ENCODE measurements at regions not wholly inside any gene's neighbourhood (a gene's known extent, or its start where the extent isn't known, plus 50 kb on each side); places are given as distances from the start of the nearest gene placed in this dataset.
"Not testable (repeated sequence)": the region's sequence is repeated elsewhere in the genome, so short reads cannot be mapped to it uniquely, and the experiment has no call there.

DNA sequence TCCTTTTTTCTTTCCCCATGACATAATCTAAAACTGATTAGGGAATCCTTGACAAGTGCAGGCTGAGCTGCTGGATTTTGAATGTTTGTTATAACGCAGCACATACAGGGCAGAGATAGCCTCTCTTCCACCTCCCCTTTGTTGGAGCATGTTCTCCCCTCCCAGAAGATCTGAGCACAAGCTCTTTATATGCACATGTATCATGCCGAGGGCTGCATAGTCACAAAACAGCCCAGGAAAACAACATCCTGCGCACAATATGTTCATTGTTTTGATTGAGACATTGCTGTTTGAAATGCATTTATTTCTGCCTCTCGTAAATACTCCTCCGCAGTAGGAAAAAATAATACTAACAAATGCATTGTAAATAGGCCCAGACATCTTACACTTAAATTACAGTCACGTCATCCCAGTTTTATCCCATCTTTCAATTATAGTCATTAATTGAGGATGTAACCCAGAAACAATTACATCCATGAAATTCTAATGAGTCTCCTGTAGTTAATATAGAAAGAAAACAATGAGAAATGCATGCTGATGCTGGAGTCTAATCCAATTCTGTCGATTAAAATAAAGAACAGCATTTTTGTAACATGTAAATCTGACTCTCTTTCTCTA is 401.8 kb downstream of the BTG1 start:
- no peak overlapping the region for H3K27ac ChIP-seq
- TF ChIP-seq, protein P1, sequence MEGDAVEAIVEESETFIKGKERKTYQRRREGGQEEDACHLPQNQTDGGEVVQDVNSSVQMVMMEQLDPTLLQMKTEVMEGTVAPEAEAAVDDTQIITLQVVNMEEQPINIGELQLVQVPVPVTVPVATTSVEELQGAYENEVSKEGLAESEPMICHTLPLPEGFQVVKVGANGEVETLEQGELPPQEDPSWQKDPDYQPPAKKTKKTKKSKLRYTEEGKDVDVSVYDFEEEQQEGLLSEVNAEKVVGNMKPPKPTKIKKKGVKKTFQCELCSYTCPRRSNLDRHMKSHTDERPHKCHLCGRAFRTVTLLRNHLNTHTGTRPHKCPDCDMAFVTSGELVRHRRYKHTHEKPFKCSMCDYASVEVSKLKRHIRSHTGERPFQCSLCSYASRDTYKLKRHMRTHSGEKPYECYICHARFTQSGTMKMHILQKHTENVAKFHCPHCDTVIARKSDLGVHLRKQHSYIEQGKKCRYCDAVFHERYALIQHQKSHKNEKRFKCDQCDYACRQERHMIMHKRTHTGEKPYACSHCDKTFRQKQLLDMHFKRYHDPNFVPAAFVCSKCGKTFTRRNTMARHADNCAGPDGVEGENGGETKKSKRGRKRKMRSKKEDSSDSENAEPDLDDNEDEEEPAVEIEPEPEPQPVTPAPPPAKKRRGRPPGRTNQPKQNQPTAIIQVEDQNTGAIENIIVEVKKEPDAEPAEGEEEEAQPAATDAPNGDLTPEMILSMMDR (conservative IDR thresholded peaks at IDR 0.05) = no peak

DNA sequence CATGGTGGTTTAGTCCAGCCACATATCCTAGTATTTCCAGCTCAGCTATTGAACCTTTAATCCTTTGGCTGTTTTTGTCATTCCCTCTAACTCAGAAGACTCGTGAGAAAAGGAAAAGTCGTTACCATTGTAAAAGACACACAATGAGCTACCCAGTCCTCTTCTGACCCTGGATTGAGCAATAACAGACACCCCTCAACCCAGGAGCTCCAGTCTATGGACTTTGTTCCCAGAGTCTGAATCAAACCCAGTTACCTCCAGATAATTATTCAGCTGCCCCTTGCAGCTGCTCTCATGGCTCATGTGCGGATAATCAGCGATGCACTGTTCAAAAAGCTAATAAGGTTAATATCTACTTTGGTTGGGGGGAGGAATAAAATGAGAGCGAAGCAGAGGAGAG is 402.4 kb downstream of the BTG1 start:
- TF ChIP-seq, protein P1 (conservative IDR thresholded peaks at IDR 0.05) = no peak
- H3K27ac ChIP-seq = no peak overlapping the region

DNA sequence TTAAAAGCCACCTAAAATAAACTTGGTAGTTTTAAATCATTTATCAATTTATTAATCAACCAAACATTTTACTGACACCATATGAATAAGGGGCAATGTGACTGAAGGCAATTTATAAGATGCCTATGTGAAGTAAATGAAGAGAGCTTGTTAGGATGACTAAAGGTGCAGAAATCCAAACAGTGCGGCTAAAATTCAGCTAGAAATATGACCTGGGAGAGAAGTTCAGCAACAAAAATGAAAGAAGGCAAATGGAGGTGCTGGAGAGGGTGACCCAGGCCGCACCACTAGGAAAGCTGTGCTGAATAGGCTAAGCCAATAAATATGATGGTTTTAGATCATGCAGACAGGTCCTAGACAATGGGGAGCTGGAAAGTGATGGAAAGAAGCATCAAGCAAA is 403.7 kb downstream of the BTG1 start:
- no peak overlapping the region for H3K27ac ChIP-seq
- TF ChIP-seq, protein P1 (conservative IDR thresholded peaks at IDR 0.05) = no peak

DNA sequence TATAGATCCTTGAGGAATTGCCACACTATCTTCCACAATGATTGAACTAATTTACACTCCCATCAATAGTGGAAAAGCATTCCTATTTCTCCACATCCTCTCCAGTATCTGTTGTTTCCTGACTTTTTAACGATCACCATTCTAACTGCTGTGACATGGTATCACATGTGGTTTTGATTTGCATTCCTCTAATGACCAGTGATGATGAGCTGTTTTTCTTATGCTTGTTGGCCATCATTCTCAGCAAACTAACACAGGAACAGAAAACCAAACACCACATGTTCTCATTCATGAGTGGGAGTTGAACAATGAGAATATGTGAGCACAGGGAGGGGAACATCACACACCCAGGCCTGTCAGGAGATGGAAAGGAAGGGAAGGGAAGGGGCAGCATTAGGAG is 411.8 kb downstream of the BTG1 start:
- not testable (repeated sequence) for H3K27ac ChIP-seq

DNA sequence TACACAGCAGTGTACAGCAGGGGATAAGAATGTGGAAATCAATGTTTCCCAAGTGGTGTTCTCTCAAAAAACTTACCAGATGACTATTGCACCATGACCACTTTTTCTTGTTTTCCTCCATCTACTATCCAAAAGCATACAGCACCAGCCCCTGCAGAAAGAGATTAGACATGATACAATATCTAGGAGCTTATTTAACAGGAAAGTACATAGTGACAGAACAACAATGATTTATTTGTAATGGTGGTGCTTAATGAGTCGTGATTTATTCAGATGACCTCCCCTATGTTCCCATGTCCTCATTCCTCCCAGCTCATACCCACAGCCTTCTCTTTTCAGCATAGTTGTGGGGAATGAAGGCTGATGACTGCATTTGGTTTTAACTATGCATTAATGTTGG is 413.6 kb downstream of the BTG1 start:
- no peak overlapping the region for H3K27ac ChIP-seq
- TF ChIP-seq, protein P1 (conservative IDR thresholded peaks at IDR 0.05) = no peak

DNA sequence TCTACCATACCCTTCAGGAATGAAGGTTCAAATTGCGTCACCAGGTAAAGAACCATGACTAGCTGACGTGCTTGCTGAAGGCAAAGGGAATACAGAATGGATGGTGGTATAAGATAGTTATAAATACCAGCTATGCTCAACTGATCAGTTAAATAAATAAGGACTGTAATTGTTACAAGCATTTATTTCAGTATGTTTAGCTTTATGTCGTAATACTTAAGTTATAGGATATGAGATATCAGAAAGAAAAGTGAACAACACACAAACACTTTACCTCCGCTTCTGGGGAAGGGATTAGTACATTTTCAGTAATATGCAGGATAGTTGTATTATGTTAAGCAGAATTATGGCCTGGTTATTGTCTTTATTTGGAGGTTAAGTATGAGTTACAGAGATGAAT is 416.1 kb downstream of the BTG1 start:
- H3K27ac ChIP-seq = no peak overlapping the region
- TF ChIP-seq, protein P1 (conservative IDR thresholded peaks at IDR 0.05) = no peak

DNA sequence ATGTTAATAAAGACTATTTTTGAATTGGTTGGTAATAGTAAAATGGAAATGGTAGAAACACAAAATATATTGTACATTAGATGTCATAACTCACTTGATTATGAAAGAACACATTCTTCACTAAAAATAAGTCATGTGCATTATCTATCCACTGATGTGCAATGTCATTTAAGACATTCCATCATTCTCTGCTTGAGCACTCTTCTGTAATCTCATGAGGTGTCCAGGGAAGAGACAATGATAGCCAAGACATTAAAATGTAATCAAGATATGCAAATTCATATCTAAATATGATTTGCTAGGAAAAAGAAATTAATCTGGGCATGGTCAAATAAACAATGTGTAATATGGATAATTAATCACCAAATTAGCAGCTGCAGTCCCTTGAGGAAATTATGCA is 422.5 kb downstream of the BTG1 start:
- H3K27ac ChIP-seq = no peak overlapping the region
- TF ChIP-seq, protein P1 (conservative IDR thresholded peaks at IDR 0.05) = no peak

DNA sequence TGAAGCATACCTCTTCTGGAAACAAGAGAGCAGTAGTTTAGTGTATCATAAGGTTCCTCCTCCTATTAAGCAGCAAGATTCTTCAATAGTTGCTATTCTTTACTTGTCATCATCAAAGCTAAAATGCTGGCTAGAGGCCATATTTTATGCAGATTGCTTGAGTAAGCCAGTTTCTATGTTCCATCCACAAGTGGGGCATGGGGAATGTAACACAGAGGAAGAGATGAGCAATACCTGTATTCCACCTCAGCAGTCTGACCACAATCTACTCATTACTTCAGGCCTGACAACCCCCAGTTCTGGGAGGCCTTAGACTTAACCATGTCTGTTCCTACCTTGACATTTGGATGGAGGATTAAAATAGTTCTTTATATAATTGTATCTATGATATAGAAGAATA is 423.6 kb downstream of the BTG1 start:
- TF ChIP-seq, protein P1 (conservative IDR thresholded peaks at IDR 0.05) = no peak
- no peak overlapping the region for H3K27ac ChIP-seq
